ENCODE measurements at regions not wholly inside any gene's neighbourhood (a gene's known extent, or its start where the extent isn't known, plus 50 kb on each side); places are given as distances from the start of the nearest gene placed in this dataset.
"Not testable (repeated sequence)": the region's sequence is repeated elsewhere in the genome, so short reads cannot be mapped to it uniquely, and the experiment has no call there.

GRCh38 chr13:63838366-63839110, 2422.9 kb upstream of the PCDH20 start:
- no peak for DNase-seq

GRCh38 chr13:63837701-63838100, 2422.1 kb upstream of the PCDH20 start:
- DNase-seq: not testable (repeated sequence)

GRCh38 chr13:63829609-63830008, 2414.0 kb upstream of the PCDH20 start:
- DNase-seq: not testable (repeated sequence)

- not testable (repeated sequence) for DNase-seq
These were observed 2406.1 kb upstream of the PCDH20 start for GRCh38 chr13:63821785-63822184.

- not testable (repeated sequence) for DNase-seq
These were observed 2395.9 kb upstream of the PCDH20 start for GRCh38 chr13:63811428-63812004.

- DNase-seq: not testable (repeated sequence)
These were observed 2375.5 kb upstream of the PCDH20 start for GRCh38 chr13:63791134-63791533.

GRCh38 chr13:63774133-63774532, 2358.5 kb upstream of the PCDH20 start:
- no peak for DNase-seq

GRCh38 chr13:63773476-63773875, 2357.8 kb upstream of the PCDH20 start:
- no peak for DNase-seq

- DNase-seq: not testable (repeated sequence)
These were observed 2342.0 kb upstream of the PCDH20 start for GRCh38 chr13:63757683-63758082.

GRCh38 chr13:63749857-63750256, 2334.2 kb upstream of the PCDH20 start:
- not testable (repeated sequence) for DNase-seq

GRCh38 chr13:63741814-63742101, 2326.1 kb upstream of the PCDH20 start:
- DNase-seq: not testable (repeated sequence)

GRCh38 chr13:63741029-63741813, 2325.6 kb upstream of the PCDH20 start:
- no peak for DNase-seq

- DNase-seq: not testable (repeated sequence)
These were observed 2323.6 kb upstream of the PCDH20 start for GRCh38 chr13:63739112-63739735.

- DNase-seq: no peak
These were observed 2321.8 kb upstream of the PCDH20 start for GRCh38 chr13:63737418-63737817.

GRCh38 chr13:63731896-63732295, 2316.2 kb upstream of the PCDH20 start:
- DNase-seq: no peak

- DNase-seq: not testable (repeated sequence)
These were observed 2296.5 kb upstream of the PCDH20 start for GRCh38 chr13:63712159-63712558.

- no peak for DNase-seq
These were observed 2291.1 kb upstream of the PCDH20 start for GRCh38 chr13:63706751-63707150.

- no peak for DNase-seq
These were observed 2288.9 kb upstream of the PCDH20 start for GRCh38 chr13:63704521-63704920.

- no peak for DNase-seq
These were observed 2284.7 kb upstream of the PCDH20 start for GRCh38 chr13:63700350-63700749.

GRCh38 chr13:63699948-63700347, 2284.3 kb upstream of the PCDH20 start:
- DNase-seq: no peak

- DNase-seq: no peak
These were observed 2280.4 kb upstream of the PCDH20 start for GRCh38 chr13:63696055-63696454.

- DNase-seq: no peak
These were observed 2278.0 kb upstream of the PCDH20 start for GRCh38 chr13:63693696-63694095.

- DNase-seq: no peak
These were observed 2275.8 kb upstream of the PCDH20 start for GRCh38 chr13:63691474-63691873.

GRCh38 chr13:63690672-63691071, 2275.0 kb upstream of the PCDH20 start:
- DNase-seq: no peak
